Ramos (cell line): ENCODE measurements at regions not wholly inside any gene's neighbourhood (a gene's known extent, or its start where the extent isn't known, plus 50 kb on each side); places are given as distances from the start of the nearest gene placed in this dataset.
"Not testable (repeated sequence)": the region's sequence is repeated elsewhere in the genome, so short reads cannot be mapped to it uniquely, and the experiment has no call there.

ENCODE experiments used
- in situ Hi-C: fragments of 300-500 bp; cut with MboI; formaldehyde crosslinking; loops from one replicate; pipeline ENCODE4 v1.14.3; 2022; ENCODE audit warnings: low sequenced_read_pairs; ENCODE audit not compliant: unreplicated experiment

DNA sequence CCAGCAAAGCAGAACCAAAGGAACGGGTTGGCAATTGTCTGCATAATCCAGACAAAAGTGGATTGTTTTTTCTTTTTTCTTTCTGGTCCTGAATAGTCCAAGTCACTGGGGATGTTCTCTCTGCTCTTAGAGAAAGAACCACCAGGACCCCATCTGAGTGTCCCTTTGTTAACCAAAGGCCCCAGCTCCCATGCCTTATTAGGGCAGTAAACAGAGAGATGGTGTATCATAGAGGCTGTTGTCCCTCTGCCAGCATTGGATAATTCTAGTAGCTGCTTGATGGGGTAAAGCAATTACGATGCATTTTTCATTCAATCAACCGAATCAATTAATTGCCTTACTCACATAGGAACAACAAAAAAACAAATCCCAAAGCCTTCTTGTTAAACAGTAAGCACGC lies 213.0 kb downstream of the BUB3 start:
- in situ Hi-C loops = no loop called here

DNA sequence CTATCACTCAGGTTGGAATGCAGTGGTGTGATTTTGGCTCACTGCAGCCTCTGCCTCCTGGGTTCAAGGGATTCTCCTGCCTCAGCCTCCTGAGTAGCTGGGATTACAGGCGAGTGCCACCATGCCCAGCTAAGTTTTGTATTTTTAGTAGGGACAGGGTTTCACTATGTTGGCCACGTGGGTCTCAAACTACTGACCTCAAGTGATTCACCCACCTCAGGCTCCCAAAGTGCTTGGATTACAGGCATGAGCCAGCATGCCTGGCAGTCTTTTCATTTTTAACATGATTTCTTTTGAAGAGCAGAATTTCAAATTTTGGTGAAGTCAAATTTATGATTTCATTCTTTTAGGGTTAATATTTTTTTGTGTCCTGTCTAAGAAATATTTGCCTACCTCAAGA lies 217.4 kb downstream of the BUB3 start:
- in situ Hi-C loops = not testable (repeated sequence)

DNA sequence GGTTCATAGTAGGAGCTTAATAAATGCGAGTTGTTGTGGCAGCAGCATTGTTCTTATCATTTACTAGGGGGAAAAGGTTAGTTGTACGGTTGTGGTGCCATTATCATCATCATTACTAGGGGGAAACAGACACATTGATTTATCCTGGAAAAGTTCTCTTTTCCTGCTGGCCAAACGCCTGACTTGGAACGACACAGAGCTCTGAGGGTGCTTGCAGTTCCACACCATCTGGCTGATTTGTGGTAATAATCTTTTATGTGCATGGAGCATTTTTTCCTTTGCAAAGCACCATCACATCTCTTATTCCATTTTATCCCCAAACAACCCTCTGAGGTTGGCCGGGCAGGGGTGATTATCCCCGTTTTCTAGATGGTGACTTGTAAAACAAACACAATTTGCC lies 219.4 kb downstream of the BUB3 start:
- in situ Hi-C loops = no loop called here

DNA sequence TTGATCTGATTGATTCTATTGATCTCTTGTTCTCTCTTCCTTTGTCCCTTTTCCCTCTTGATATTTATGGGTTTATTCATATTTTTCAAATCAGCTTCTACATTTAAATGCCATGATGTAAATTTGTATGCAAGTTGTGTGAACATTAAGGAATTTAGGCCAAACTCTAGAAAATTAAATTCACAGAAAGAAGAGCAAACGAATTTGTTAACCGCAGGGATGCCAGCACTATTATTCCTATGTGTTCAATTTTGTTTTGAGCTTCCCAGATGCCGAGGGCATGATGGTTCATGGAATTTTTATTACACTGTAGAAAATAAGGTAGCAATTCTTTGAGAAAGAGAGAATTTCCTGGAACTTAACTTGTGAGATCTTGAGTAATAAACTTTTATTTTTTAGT lies 220.9 kb downstream of the BUB3 start:
- in situ Hi-C loops = no loop called here

DNA sequence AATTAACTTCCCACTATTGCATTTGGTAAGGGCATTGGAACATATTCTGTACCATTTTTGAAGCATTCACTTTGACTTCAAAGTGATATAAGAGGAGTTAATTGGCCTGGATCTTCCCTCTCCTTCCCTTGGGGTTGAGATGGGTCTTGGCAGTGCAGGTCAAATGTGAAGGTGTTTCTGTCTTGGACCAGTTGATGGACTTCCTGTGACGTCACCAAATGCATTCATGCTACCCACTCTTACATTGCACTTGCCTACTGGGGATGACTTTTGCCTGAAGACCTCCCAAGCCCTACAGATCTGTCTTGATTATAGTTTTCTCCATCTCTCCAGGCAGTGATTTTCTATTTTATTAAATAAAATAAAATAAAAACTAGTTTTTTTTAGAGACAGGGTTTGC lies 221.5 kb downstream of the BUB3 start:
- in situ Hi-C loops = no loop called here

DNA sequence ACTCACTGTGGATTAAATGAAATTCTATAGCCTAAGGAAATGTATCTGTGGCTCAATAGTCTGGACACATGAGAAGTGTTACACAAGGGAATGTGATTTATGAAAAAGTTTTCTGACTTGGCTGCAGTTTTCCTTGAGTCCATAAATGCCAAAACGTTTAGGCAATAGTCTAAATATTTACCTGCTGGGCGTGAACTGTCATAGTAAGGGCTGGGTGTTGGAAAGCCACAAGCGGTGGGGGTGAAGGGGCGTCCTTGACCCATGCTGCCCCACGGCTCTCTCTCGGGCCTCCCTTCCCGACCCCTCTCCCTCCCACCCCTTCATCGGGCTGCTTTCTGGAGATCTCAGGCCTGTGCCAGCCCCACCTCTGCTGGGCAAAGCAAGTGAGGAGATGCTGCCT lies 223.7 kb downstream of the BUB3 start:
- in situ Hi-C loops = no loop called here

DNA sequence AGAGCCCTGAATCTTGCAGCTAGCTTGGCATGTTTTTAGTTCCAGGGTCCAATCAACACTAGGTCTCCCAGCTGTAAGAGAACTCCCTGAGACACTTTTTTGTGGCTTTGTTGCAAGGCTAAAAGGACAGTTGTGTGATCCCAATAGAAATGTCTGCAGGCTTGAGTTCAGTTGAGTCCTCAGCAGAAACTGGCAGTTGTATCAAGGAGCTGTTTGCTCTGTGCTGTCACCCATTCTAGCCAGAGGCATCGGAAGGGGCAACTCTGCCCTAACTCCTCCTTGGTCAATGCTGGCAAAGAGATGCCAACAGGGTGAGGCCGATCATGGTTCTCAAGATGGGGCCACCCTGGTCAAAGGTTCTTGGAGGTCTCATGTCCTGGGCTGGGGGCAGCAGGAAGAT lies 224.1 kb downstream of the BUB3 start:
- in situ Hi-C loops = no loop called here

DNA sequence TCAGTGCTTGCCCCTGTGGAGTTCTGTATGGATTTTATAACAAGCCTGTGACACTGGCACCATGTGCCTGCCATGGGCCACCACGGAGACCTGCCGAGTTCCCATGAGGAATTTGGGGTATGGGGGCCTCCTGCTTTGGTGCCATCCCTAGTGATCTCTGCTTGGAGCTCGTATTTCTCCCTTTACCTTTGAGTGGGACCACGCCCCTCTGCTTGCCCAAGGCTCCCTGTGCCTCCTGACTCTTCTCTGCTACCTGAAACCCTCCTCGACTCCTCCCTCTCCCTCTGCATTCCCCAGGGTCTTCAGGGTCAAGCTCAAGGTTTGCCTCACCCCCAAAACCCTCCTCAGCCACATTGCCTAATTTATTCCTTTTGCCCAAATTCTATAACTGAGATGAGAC lies 225.0 kb downstream of the BUB3 start:
- in situ Hi-C loops = no loop called here

DNA sequence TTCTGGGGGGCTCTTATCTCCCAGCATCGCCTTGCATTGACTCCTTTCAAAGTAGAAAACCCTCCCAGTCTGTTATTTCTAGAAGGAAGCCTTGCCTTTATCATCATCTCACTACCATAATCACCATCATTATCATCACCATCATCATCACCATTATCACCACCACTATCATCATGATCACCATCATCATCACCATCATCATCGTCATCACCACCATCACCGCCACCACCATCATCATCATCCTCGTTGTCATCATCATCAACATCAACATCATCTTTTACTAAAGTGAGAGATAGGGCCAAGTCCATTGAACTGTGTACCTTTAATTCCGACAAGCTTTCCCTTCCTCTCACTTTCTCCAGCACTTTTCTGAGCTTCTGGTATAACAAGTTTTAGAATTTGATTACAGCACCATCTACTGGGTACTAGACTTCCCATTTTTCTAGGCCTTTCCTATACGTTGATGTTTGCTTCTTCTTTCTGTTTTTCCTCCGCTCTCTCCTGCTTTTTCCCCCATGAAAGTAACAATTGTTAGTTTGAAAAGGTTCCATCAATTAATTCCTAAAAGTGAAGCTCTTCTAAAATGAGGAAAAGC lies 226.4 kb downstream of the BUB3 start:
- in situ Hi-C loops = no loop called here

DNA sequence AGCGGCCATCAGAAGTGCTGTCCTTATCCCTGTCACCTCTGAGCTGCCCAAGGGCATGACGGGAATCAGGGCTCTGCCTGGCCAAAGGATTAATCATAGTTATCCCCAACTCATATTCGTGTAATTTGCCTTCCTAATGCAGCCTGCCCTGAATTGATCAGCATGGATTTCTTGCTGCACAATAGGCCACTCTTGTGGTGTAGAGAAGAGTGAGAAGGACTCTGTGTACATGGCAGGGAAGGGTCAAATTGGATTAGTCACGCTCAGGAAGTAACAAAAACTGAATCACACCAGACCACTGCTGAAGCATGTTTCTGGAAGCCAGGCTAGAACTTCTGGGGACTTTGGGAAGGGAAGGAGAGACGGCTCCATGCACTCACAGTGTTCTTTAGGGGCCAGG lies 227.0 kb downstream of the BUB3 start:
- in situ Hi-C loops = no loop called here

DNA sequence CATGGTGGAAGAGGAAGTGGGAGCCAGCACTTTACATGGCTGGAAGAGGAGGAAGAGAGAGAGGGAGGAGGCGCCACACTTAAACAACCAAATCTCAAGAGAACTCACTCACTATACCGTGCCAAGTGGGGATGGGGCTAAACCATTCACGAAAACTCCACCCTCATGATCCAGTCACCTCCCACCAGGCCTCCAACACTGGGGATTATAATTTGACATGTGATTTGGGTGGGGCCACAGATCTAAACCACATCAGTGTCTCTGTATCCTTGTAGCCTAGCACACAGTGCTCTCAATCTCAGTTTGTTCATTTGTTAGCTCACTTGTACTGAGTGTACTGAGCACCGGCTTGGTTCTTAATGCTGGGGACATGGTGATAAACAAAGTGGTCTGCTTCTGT lies 228.3 kb downstream of the BUB3 start:
- in situ Hi-C loops = no loop called here

DNA sequence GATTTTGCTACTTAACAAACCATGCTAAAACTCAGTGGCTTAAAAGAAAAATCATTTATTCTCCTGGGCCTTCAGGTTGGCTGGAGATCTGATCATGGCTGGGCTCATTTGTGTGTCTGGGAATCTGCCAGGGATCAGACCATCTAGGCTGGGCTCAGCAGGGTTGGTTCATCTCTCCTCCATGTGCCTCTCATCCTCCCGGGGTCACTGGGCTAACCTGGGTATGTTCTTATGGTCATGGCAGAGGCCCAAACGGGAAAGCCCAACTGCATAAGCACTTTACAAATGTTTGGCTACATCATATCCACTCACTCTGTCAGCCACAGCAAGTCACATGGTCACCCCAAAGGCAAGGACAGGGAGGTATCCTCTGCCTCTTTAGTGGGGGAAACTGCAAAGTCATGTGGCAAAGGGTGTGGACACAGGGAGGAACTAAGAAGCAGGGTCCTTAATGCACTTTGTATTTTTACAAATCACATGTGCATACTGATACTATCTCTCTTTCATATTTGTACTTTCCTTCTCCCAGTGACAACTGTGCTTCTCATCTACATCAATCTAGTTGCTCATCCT lies 231.4 kb downstream of the BUB3 start:
- in situ Hi-C loops = no loop called here

DNA sequence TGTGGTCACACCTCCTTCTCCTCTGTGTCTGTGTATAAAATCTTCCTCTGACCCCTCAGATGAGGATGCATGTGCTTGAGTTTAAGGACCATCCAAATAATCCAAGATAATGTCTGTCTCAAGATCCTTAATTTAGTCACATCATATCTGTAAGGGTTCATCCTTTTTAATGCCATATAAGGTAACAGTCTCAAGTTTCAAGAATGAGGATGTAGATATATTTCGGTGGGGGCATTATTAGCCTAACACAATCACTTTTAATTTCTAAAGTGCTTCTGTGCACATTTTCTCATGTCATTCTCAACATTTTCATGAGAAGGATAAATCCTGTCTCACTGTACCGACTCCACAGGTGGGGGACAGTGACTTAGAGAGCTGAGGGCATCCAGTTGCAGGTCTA lies 235.3 kb downstream of the BUB3 start:
- in situ Hi-C loops = no loop called here

DNA sequence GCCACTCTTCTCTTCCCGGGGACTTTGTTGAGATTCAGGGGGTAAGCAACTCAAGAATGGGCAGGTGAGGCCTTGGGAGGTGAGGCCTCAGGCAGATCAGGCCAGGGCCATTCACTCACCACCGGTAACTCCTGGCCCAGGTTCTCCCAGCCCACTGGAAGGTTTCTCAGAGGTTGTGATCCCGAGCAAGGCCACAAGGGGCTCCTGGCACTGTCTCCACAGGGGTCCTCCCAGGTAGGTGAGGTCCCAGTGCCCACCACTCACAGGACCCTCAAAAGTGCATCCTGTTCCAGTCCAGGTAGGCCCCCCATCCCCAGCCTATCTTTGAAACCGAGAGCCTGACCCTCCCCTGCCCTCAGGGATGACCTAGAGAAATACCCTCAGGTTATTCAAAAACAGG lies 236.1 kb downstream of the BUB3 start:
- in situ Hi-C loops = no loop called here

DNA sequence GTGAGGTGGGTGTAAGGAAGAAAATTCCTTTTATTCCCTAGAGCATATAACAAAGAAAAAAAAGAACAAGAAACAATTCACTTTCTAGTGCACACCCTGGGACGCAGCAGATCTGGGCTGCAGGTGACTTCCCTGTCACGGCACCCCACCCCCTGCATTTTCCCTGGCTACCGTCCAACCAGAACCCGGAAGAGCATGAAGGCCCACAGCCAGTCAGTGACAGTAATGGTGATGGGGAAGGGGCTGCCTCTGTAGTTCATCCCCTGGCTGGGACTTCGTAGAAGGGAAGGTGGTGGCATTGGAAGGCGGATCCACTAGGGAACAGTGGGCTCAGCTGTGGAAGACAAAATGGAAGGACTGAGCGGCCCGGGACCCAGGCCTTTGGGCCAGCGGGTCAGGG lies 236.7 kb downstream of the BUB3 start:
- in situ Hi-C loops = no loop called here

DNA sequence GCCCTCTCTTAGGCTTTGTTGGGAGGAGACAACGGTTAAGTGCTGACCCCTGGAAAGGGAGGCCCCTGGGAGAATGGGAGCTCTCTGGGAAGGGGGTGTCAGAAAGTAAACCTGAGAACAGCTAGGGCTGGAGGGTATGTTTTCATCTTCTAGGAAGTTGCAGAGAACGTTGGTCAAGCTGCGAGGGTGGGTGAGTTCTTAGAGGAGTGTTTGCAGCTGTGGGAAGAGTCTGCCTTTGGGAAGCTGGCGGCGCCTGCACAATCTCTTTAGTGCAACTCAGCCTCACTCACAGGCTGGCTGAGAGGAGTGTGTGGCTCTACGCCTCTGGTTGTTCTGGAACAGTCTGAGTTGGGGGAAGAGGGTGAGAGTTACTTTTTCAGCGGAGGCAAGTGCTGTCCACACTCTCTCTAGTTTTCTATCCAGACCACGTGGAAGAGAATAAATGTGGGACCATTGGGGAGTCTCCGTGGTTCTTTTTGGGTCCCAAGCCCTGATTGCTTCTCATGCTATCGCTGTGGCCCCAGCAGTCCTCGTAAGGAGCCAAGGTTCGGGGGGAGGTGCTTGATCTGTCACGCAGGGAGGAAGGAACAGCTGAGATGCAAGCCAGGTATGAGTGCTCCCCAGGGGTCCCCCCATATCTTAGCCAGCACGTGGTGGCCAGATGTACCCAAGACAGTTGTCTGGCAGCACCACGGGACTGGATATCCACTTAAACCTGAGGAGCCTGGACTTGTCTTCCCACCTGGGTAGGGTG lies 237.2 kb downstream of the BUB3 start:
- in situ Hi-C loops = no loop called here

DNA sequence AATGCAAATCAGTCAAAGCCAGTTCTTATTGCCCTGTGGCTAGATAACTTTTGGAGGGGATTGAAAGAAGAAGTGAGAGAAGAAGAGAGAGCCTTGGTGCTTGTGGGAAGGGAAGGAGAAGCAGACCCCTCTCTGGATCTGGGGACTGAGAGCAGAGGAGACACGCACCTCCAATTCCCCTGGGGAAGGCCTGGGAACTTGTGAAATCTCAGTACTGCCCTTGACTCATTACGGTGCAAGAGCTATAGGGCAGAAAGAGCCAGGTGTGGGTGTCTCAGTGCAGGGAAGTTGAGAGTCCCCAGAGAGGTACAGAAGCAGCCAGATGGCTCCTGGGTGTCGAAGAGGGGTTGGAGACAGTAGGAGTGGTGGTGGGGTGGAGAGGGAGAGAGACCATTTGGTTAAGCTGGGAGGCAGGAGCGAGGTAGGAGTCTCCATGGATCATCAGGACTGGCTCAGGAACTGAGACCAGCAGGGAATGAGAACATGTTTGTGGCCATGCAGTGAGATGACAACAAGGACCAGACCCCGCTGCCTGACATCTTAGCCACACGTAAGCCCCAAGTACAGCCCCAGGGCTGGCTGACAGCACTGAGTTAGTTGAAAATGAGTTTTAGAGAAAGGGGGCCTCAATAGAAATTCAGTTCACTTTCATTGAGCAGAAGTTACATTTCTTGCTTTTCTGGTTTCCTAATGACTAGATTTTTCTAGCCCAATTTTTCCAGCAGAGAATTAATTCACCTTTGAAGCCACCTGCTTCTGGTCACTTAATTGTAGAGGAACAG lies 238.2 kb downstream of the BUB3 start:
- in situ Hi-C loops = no loop called here

DNA sequence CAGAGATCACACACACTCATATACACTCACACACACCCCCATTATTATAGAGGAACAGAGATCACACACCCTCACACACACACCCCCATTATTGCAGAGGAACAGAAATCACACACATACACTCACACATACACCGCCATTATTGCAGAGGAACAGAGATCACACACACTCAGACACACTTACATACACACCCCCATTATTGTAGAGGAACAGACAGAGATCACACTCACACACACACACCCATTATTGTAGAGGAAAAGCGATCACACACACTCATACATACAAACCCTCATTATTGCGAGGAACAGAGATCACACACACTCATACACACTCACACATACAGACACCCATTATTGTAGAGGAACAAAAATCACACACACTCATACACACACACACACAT lies 239.0 kb downstream of the BUB3 start:
- in situ Hi-C loops = no loop called here

DNA sequence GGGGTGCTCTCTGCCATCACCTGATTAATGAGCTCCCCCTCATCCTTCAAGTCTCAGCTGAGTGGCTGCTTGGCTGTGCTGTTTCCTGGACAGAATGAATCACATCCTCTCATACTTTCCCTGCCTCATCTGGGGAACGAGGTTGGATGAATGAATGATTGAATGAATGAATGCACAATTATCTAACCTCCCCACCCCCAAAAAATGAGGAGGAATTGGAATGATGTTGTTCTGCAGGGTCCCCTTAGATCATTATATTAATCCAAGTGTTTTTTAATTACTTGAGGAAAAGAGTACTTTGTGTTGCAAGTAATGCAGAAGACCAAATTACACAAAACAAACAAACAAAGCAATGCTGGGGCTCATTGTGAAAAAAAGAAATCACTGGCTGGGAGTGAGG lies 240.2 kb downstream of the BUB3 start:
- in situ Hi-C loops = no loop called here

DNA sequence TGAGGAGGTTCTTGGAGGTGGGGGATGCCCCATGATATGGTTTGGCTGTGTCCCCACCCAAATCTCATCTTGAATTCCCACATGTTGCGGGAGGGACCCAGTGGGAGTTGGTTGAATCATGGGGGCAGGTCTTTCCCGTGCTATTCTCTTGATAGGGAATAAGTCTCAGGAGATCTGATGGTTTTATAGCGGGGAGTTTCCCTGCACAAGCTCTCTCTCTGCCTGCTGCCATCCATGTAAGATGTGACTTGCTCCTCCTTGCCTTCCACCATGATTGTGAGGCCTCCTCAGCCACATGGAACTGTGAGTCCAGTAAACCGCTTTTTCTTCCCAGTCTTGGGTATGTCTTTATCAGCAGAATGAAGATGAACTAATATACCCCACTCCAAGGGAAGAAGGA lies 241.0 kb downstream of the BUB3 start:
- in situ Hi-C loops = not testable (repeated sequence)

DNA sequence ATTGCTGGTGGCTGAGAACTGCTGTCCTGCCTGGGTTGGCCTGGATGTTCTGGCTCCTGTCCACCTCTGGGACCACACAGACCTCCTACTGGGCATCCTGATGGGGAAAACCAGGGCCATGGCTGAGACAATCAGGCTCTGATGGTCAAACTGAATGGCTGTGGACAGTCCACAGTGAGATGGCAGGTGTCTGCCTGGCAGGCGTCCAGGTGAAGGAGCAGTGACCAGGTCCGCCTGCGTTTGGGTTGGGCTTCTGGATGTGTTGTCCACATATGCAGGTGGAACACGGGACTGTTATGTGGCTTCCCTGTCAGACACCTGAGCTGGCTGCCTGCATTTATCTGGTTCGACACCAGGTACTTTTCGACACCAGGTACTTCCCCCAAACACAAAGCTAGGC lies 241.7 kb downstream of the BUB3 start:
- in situ Hi-C loops = no loop called here
